ENCODE measurements at regions not wholly inside any gene's neighbourhood (a gene's known extent, or its start where the extent isn't known, plus 50 kb on each side); places are given as distances from the start of the nearest gene placed in this dataset.

DNA sequence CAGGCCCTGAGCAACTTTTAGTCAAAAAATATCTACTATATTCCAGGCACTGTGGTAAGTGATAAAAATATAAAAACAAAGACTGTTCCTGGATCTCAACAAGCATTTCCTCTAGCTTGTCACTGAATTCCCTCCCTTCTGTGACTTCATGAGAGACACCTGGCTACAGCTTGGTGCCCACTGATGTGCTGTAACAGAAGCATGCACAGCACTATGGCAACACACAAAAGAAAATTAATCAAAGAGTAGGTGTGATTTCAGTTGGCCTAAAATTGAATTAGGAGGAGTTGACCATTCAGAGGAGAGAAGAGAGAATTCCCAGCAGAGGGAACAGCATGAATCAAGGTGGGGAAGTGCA, 158.9 kb upstream of the LPP start:
- TF ChIP-seq, protein P1, sequence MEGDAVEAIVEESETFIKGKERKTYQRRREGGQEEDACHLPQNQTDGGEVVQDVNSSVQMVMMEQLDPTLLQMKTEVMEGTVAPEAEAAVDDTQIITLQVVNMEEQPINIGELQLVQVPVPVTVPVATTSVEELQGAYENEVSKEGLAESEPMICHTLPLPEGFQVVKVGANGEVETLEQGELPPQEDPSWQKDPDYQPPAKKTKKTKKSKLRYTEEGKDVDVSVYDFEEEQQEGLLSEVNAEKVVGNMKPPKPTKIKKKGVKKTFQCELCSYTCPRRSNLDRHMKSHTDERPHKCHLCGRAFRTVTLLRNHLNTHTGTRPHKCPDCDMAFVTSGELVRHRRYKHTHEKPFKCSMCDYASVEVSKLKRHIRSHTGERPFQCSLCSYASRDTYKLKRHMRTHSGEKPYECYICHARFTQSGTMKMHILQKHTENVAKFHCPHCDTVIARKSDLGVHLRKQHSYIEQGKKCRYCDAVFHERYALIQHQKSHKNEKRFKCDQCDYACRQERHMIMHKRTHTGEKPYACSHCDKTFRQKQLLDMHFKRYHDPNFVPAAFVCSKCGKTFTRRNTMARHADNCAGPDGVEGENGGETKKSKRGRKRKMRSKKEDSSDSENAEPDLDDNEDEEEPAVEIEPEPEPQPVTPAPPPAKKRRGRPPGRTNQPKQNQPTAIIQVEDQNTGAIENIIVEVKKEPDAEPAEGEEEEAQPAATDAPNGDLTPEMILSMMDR (IDR thresholded peaks at IDR 0.05; ENCODE audit: partially characterized antibody, unreplicated experiment), result no peak
- DNase-seq, result no peak
- Mint-ChIP-seq H3K4me3 (ENCODE audit: unreplicated experiment) (no peak overlapping the region), H3K27ac (ENCODE audit: unreplicated experiment) (no peak overlapping the region), H3K36me3 (ENCODE audit: unreplicated experiment) (no peaks in the 10 kb centered on the region), H3K4me1 (ENCODE audit: low read depth, unreplicated experiment) (peaks cover 13% of the 10 kb centered on the region), H3K27me3 (ENCODE audit: unreplicated experiment) (peaks cover 2% of the 10 kb centered on the region), H3K9me3 (ENCODE audit: unreplicated experiment) (peaks cover 2% of the 10 kb centered on the region)

DNA sequence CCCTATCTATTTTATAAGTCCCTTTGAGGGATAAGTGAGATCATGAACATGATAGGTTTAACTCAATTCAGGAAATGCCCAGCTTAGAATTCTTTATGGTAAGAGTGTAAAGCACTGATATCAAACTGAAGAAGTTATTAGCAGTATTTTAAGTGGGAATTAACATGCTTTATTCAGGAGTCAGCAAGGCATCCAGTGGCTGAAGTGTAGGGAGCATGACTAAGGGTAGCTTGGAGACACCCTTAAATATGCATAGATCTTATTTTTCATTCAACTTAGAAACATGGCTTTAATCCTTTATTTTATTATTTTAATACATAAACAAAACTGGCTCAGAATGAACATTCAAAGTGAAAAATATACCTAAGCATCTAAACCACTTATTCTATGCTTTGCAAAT, 158.3 kb upstream of the LPP start:
- no peak overlapping the region for H3K4me3 Mint-ChIP-seq (ENCODE audit: unreplicated experiment)
- no peak overlapping the region for H3K27ac Mint-ChIP-seq (ENCODE audit: unreplicated experiment)
- DNase-seq, result no peak
- TF ChIP-seq, protein P1 (IDR thresholded peaks at IDR 0.05; ENCODE audit: partially characterized antibody, unreplicated experiment), result no peak
- peaks cover 2% of the 10 kb centered on the region for H3K9me3 Mint-ChIP-seq (ENCODE audit: unreplicated experiment)
- H3K27me3 Mint-ChIP-seq (ENCODE audit: unreplicated experiment), result peaks cover 2% of the 10 kb centered on the region
- H3K4me1 Mint-ChIP-seq (ENCODE audit: low read depth, unreplicated experiment), result peaks cover 12% of the 10 kb centered on the region
- no peaks in the 10 kb centered on the region for H3K36me3 Mint-ChIP-seq (ENCODE audit: unreplicated experiment)

DNA sequence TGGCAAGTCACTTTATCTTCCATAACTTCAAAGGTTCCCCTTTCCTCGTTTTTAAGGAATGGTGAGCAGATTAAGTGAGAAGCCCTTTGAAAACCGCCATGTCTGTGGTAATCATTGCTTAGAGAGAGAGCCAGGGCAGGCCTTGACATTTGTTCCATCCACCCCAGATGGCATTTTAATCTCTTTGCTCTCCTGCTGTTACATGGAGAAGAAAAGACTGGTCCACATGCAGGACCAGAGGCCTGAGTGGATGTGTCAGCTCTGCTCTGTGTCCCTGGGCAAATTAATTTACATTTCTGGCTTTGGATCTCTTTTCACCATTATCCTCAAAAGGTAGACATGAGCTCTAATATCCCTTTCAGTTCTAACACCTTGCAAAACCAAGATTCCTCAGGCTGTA, 157.3 kb upstream of the LPP start:
- no peak overlapping the region for H3K27ac Mint-ChIP-seq (ENCODE audit: unreplicated experiment)
- no peaks in the 10 kb centered on the region for H3K36me3 Mint-ChIP-seq (ENCODE audit: unreplicated experiment)
- H3K4me3 Mint-ChIP-seq (ENCODE audit: unreplicated experiment), result no peak overlapping the region
- DNase-seq, result no peak
- H3K4me1 Mint-ChIP-seq (ENCODE audit: low read depth, unreplicated experiment), result peaks cover 12% of the 10 kb centered on the region
- peaks cover 2% of the 10 kb centered on the region for H3K27me3 Mint-ChIP-seq (ENCODE audit: unreplicated experiment)
- TF ChIP-seq, protein P1 (IDR thresholded peaks at IDR 0.05; ENCODE audit: partially characterized antibody, unreplicated experiment), result no peak
- H3K9me3 Mint-ChIP-seq (ENCODE audit: unreplicated experiment), result no peaks in the 10 kb centered on the region

DNA sequence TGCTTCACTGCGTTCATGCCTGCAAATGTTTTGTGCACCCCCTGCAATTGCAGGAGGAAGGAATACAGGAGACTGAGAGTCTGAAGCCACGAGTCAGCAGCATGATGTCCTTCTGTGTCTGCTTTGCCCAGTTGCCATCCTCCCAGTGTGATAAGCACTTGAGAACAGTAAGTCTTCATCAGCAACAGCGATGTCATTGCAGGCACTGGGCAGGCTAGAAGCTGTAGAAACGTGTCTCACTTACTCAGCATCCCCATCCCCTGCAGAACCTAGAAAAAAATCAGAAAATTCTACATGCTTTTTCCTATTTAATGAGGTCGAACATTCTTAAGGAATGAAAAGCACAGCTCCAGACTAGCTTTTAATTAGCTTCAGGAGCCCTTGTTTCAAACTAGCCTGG, 156.5 kb upstream of the LPP start:
- Mint-ChIP-seq H3K9me3 (ENCODE audit: unreplicated experiment) (no peaks in the 10 kb centered on the region), H3K27me3 (ENCODE audit: unreplicated experiment) (peaks cover 2% of the 10 kb centered on the region), H3K36me3 (ENCODE audit: unreplicated experiment) (no peaks in the 10 kb centered on the region), H3K4me1 (ENCODE audit: low read depth, unreplicated experiment) (peaks cover 12% of the 10 kb centered on the region), H3K27ac (ENCODE audit: unreplicated experiment) (no peak overlapping the region), H3K4me3 (ENCODE audit: unreplicated experiment) (no peak overlapping the region)
- no peak for DNase-seq
- TF ChIP-seq, protein P1 (IDR thresholded peaks at IDR 0.05; ENCODE audit: partially characterized antibody, unreplicated experiment), result no peak

DNA sequence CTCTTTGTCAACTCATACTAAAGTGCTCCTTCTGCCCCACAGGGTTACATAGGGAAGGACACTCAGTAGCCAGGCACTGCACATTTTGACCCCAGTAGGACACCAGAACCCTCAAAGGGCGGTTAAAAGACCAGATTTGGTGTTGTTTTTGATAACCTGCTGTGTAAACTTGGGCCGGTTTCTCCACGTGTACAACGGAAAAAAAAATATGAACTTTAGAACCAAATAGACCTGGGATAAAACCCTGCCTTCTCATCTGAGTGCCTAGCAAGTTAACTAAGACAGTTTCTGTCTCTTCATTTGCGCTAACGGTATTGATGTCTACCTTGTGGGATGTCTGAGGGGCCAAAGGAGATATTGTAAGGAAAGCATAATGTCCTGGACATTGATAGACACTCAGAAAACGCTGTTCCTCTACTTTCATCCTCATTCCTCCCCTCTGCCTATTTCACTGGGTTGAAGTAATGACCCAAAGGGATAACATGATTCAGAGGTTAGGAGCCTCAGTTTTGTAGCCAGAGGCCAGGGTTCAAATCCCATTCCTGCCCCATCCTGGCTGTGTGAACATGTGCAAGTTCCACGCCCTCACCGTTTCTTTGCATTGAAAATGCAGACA, 155.9 kb upstream of the LPP start:
- no peaks in the 10 kb centered on the region for H3K36me3 Mint-ChIP-seq (ENCODE audit: unreplicated experiment)
- peaks cover 2% of the 10 kb centered on the region for H3K27me3 Mint-ChIP-seq (ENCODE audit: unreplicated experiment)
- no peak for DNase-seq
- H3K4me1 Mint-ChIP-seq (ENCODE audit: low read depth, unreplicated experiment), result peaks cover 12% of the 10 kb centered on the region
- H3K4me3 Mint-ChIP-seq (ENCODE audit: unreplicated experiment), result no peak overlapping the region
- H3K27ac Mint-ChIP-seq (ENCODE audit: unreplicated experiment), result no peak overlapping the region
- H3K9me3 Mint-ChIP-seq (ENCODE audit: unreplicated experiment), result no peaks in the 10 kb centered on the region
- TF ChIP-seq, protein P1 (IDR thresholded peaks at IDR 0.05; ENCODE audit: partially characterized antibody, unreplicated experiment), result no peak

Data from glutamatergic neuron (in vitro differentiated cells).